ENCODE measurements at regions not wholly inside any gene's neighbourhood (a gene's known extent, or its start where the extent isn't known, plus 50 kb on each side); places are given as distances from the start of the nearest gene placed in this dataset.

DNA sequence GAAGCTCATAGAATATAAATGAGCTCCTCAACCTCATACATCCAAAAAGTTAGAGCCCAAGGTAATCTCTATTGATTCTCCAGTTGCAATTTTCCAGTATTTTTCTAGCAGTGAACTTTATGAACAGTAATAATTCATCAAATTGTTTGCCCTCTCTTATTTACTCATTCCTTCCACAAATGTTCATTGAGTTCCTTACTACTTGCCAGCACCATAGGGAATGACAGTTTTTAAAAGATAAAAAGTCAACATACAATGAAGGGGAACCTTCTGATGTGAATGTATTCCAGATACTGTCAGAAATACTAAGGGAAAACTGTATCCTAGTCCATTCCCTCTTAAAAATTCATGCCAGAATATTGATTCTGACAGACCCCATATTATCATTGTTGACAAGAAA is 277.0 kb upstream of the C1orf87 start:
- Mint-ChIP-seq H3K9me3 (ENCODE audit: unreplicated experiment) (no peaks in the 10 kb centered on the region), H3K4me1 (ENCODE audit: unreplicated experiment) (no peaks in the 10 kb centered on the region), H3K27ac (ENCODE audit: unreplicated experiment) (no peak overlapping the region), H3K4me3 (ENCODE audit: unreplicated experiment) (no peak overlapping the region), H3K27me3 (ENCODE audit: unreplicated experiment) (no peaks in the 10 kb centered on the region), H3K36me3 (ENCODE audit: low read depth, unreplicated experiment) (no peaks in the 10 kb centered on the region)
- no peak for DNase-seq (ENCODE audit: low spot score)
- TF ChIP-seq CTCF (IDR thresholded peaks at IDR 0.05; ENCODE audit: unreplicated experiment), result no peak

DNA sequence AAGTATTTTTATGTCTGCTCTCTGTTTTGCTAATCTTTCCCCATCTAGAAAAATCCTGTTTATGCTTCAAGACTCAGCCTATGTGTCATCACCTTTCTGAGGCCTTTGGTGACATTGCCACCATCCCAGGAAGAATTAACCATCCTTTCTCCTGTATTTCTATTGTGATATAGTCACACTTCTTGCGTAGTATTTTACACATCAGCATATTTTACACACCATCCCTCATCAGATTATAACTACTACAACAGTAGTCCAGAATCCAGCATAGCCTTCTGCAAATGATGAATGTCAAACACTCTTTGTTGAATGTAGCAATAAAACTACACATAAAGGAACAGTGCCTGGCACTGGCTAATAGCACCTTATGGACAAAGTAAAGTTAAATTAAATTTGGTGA is 275.3 kb upstream of the C1orf87 start:
- TF ChIP-seq CTCF (IDR thresholded peaks at IDR 0.05; ENCODE audit: unreplicated experiment), result no peak
- H3K27ac Mint-ChIP-seq (ENCODE audit: unreplicated experiment), result no peak overlapping the region
- DNase-seq (ENCODE audit: low spot score), result no peak
- no peaks in the 10 kb centered on the region for H3K4me1 Mint-ChIP-seq (ENCODE audit: unreplicated experiment)
- H3K4me3 Mint-ChIP-seq (ENCODE audit: unreplicated experiment), result no peak overlapping the region
- no peaks in the 10 kb centered on the region for H3K27me3 Mint-ChIP-seq (ENCODE audit: unreplicated experiment)
- no peaks in the 10 kb centered on the region for H3K36me3 Mint-ChIP-seq (ENCODE audit: low read depth, unreplicated experiment)
- no peaks in the 10 kb centered on the region for H3K9me3 Mint-ChIP-seq (ENCODE audit: unreplicated experiment)

DNA sequence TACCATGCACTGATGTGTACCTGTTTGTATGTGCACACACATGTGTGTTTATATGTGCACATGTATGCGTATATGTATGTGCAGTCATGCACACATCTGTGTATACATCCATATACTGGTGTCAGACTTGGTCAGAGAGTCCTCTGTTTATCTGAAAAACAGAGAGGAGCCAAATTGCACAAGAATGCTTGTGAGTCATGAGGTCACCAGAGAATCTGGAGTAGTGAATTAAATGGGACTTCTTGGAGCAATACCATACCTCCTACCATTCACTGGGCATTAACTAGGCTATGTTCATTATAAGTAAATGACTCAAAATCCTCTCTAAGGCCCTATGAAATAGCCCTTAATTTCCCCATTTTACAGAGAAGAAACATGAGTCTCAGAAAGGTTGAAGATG is 272.1 kb upstream of the C1orf87 start:
- DNase-seq (ENCODE audit: low spot score), result no peak
- Mint-ChIP-seq H3K9me3 (ENCODE audit: unreplicated experiment) (no peaks in the 10 kb centered on the region), H3K4me1 (ENCODE audit: unreplicated experiment) (peaks cover 14% of the 10 kb centered on the region), H3K4me3 (ENCODE audit: unreplicated experiment) (no peak overlapping the region), H3K36me3 (ENCODE audit: low read depth, unreplicated experiment) (no peaks in the 10 kb centered on the region), H3K27ac (ENCODE audit: unreplicated experiment) (no peak overlapping the region), H3K27me3 (ENCODE audit: unreplicated experiment) (no peaks in the 10 kb centered on the region)
- TF ChIP-seq CTCF (IDR thresholded peaks at IDR 0.05; ENCODE audit: unreplicated experiment), result no peak

GRCh38 chr1:60345049-60345448 is 271.5 kb upstream of the C1orf87 start:
- H3K4me1 Mint-ChIP-seq (ENCODE audit: unreplicated experiment), result peaks cover 17% of the 10 kb centered on the region
- TF ChIP-seq CTCF (IDR thresholded peaks at IDR 0.05; ENCODE audit: unreplicated experiment), result no peak
- H3K27me3 Mint-ChIP-seq (ENCODE audit: unreplicated experiment), result no peaks in the 10 kb centered on the region
- H3K4me3 Mint-ChIP-seq (ENCODE audit: unreplicated experiment), result no peak overlapping the region
- no peaks in the 10 kb centered on the region for H3K9me3 Mint-ChIP-seq (ENCODE audit: unreplicated experiment)
- no peak for DNase-seq (ENCODE audit: low spot score)
- no peaks in the 10 kb centered on the region for H3K36me3 Mint-ChIP-seq (ENCODE audit: low read depth, unreplicated experiment)
- H3K27ac Mint-ChIP-seq (ENCODE audit: unreplicated experiment), result no peak overlapping the region

DNA sequence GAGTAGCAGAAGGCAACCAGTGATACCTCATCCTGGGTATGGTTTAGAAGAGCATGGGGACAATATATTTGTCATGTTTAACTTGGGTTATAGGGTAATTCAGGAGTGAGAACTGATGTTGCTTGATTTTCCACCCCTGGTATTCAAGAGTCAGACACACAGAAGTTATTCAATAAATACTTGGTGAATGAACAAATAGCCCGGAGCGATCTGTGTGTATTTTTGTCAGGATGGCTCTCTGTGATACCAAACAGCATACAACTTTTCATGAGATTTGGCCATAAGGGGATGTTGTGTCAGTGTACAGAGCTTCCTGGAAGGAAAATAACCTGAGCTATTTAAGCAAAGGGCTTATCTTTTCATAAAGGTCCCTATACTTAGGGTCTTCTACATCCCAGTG is 270.2 kb upstream of the C1orf87 start:
- Mint-ChIP-seq H3K27me3 (ENCODE audit: unreplicated experiment) (no peaks in the 10 kb centered on the region), H3K4me1 (ENCODE audit: unreplicated experiment) (peaks cover 17% of the 10 kb centered on the region), H3K27ac (ENCODE audit: unreplicated experiment) (no peak overlapping the region), H3K36me3 (ENCODE audit: low read depth, unreplicated experiment) (no peaks in the 10 kb centered on the region), H3K9me3 (ENCODE audit: unreplicated experiment) (no peaks in the 10 kb centered on the region), H3K4me3 (ENCODE audit: unreplicated experiment) (no peak overlapping the region)
- no peak for DNase-seq (ENCODE audit: low spot score)
- no peak for TF ChIP-seq CTCF (IDR thresholded peaks at IDR 0.05; ENCODE audit: unreplicated experiment)

Measured in endothelial cell (in vitro differentiated cells).